Cardiac septum (tissue), 1 donor: ENCODE measurements at regions not wholly inside any gene's neighbourhood (a gene's known extent, or its start where the extent isn't known, plus 50 kb on each side); places are given as distances from the start of the nearest gene placed in this dataset.

Source experiments
- DNase-seq: peaks from one replicate; pipeline ENCODE4 v3.0.0-alpha.2; 2020; ENCODE audit warnings: low spot score
- intact Hi-C: fragments of 100-400 bp; cut with DNase I; formaldehyde crosslinking; loops from one replicate; pipeline ENCODE4 v1.14.0; 2022
- donor health status: DM: no; HTN: no; CAD: no.

DNA sequence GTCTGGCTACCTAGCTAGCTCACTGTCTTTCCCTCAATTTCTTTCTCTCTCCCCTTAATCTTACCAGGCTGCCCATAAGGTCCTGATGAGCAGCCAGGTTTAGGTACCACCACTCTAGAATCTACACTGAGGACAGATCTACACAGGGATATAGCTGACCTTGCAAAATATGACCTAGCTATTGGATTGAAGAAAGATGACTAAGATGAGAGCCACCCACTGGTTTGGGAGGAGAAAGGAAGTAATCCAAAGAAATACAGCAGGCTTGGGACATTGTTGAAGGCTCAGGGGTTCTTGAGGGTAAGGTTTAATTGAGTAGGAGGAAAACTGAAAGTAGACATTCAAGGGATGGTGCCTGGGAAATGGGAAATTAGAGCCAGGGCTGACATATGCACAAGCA is 142.0 kb upstream of the TMC3 start:
- intact Hi-C loops = no loop called here
- no peak for DNase-seq

DNA sequence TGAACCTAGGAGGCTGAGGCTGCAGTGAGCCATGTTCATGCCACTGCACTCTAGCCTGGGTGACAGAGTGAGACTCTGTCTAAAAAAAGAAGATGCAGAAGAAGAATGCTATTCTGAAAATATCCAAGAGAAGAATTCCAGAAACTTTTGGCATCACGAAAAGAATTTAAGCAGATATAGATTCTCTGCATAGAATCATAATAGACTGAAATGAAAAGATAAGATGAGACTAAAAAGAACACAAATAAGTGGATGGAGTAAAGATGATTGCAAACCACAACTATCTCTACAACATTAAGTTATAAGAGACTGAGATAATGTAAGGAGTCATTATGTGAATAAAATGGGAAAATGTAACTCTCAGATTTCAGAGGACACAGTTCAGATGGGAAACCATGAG is 140.7 kb upstream of the TMC3 start:
- intact Hi-C loops = no loop called here

DNA sequence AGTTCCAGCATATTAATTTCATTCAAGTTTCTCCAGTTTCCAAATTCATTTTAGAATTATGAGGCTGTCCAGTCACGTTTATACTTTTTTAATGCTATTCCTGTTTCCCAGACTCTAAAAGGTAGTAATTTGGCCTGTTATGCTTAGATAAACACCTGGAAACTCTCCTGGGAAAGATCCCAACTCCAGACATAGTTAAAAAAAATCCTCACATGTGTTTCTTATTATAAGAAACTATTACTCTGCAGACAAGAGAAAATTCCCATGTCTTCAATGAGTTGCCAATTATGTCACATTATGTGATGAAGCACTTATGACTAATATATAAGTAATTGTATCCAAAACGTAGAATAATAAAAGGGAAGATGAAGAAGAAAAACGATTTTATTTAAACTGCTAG is 137.1 kb upstream of the TMC3 start:
- DNase-seq = no peak
- intact Hi-C loops = no loop called here

More for the DNA sequence above, 140.7 kb upstream of the TMC3 start:
- no peak for DNase-seq

DNA sequence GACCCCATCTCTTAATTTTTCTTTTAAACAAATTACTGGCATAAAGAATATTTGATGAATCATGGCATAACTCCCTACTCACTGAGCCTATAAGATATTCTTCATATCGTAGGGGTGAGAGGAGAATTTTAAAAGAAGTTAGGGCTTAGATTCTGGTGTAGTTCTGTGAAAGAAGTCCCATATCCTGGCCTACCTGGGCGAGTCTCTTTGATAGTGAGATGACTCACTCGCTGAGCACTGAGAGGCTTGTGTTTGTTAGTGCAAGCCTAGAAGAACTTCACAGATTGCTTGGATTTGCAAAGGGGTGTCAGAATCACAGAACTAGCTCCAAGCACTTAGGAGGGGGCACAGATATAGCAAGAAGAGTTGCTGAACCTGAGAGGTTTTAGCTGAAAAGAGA is 133.8 kb upstream of the TMC3 start:
- intact Hi-C loops = no loop called here
- no peak for DNase-seq

DNA sequence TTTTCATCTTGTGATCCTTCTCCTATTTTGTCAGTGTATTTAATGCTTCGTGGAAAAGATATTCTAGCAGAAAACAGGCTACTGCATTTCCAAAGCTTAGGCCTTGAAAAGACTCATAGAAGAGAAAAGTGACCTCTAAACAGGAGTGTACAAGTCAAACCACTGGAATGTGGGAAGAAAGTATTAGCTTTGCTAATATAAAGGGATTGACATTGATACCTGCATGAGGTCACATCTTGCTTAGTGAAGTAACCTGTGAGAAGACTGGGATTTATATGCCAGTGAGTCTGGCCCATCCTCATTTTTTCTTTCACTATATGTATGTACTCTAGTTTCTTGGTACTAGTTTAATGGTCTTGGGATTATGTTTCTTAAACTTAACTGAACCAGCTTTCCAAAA is 132.9 kb upstream of the TMC3 start:
- intact Hi-C loops = no loop called here
- DNase-seq = no peak

DNA sequence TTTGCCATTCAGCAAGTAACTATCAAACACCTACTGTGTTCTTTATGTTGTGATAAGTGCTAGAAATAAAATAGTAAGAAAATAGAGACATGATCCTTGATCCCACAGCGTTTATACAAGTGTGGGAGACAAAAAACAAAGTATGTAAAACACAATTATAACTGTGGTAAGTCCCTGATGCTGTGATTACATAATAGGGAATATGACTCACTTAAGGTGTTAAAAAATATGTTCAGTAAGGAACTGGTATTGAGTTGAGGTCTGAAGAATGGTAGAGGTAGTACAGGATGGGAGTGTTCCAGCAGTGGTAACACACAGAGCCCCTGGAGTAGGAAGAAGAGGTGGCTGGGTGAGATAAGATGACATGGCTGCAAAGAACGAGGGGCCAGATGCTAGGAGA is 132.1 kb upstream of the TMC3 start:
- intact Hi-C loops = no loop called here
- DNase-seq = no peak

DNA sequence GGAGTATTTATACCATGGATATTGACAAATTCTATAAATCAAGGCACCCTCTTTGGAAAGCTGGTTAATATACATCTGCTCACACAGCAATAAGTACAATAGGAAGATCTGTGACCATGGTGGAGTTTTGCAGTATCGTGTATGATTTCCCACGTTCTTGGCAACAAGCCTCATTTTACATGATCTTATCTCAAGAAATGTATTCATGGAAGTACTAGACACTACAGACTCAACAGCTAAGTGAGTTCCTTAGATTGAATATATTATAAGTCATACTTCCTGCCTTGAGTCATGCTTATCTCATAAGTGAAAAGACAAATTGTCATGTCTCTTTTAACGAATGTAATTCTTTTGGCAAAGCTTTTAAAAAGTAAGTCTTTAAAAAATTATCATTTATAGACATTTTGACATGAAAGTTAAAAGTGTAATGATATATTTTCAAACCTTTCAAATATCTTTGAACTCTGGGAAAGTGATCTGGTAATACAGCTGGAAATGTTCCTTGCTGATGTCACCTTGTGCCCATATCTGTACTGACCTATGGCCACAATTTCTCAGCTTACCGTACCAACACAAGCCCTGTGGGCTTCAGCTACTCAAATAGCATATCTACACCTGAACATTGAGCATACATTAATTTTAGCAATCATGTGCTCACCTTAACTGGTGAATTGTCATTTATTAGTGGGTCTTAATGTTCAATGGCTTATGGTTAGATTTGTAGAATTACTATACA is 130.3 kb upstream of the TMC3 start:
- no peak for DNase-seq
- intact Hi-C loops = no loop called here

DNA sequence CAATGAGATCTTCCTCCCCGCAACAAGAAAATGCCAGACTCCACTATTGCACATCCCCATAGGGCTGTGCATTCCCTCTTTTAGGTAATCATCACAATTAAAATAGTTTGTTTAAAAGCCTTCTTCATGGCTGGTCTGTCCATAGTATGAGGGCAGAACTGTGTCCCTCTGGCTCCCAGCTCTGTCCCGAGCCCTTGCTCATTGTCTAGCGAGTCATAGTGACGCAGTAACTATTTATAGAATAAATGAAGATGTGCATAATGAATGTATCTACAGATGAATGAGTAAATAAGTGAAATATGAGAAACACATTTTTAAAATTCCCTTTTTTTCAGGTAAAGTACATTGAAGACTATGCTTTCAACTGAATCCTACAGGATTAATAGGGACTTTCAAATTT is 128.4 kb upstream of the TMC3 start:
- no peak for DNase-seq
- intact Hi-C loops = no loop called here

DNA sequence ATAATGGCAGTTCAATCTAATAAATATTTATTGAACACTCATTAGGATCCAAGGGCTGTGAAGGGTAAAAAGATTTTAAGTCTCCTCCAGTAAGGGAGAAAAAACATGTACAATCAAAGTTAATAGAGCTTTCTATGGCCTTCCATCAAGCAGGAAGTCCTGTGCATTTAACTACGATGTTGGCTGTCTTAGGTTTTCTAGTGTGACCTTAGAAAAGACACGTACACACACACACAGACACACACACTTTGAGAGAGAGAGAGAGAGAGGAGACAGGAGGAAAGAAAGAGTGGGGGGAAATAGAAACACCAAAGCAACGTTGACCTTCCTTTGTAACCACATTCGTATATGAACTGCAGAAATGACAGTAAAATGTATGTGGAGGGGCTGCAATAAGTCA is 126.1 kb upstream of the TMC3 start:
- no peak for DNase-seq
- intact Hi-C loops = no loop called here

DNA sequence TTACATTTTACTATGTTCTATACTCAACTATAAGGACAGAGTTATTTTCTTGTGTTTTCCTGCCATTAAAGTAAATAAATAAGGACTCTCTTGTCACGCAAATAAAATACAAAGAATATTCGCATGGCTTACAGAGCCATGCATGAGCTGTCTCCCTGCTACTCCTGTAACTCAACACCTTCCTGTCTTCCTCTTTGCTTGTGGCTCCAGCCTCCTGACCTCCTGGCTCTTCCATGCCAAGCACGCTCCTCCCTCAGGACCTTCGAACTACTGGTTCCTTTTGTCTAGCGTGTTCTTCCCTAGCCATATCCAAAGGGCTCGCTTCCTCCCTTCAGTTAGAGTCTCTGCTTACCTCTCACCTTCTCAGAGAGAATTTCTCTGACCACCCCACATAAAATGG is 124.3 kb upstream of the TMC3 start:
- no peak for DNase-seq
- intact Hi-C loops = no loop called here

DNA sequence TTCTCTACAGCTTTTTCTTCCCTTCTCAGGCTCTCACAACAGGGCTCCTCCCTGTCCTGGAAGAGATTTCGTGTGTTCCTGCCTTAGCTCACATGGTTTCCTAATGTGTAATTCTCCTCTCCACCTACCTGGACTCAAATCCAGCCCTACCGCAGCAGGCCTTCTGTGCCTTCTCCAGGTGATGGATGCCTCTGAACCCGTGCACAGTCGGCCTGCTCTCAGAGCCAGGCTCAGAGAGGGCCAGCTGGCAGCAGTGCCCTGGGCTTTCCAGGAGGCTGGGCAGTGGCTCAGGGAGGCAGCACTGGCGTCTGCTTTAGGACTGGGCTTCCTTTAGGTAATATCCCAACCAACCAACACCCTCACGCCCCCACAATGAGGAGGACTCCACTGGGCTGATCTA is 123.2 kb upstream of the TMC3 start:
- no peak for DNase-seq
- intact Hi-C loops = no loop called here

DNA sequence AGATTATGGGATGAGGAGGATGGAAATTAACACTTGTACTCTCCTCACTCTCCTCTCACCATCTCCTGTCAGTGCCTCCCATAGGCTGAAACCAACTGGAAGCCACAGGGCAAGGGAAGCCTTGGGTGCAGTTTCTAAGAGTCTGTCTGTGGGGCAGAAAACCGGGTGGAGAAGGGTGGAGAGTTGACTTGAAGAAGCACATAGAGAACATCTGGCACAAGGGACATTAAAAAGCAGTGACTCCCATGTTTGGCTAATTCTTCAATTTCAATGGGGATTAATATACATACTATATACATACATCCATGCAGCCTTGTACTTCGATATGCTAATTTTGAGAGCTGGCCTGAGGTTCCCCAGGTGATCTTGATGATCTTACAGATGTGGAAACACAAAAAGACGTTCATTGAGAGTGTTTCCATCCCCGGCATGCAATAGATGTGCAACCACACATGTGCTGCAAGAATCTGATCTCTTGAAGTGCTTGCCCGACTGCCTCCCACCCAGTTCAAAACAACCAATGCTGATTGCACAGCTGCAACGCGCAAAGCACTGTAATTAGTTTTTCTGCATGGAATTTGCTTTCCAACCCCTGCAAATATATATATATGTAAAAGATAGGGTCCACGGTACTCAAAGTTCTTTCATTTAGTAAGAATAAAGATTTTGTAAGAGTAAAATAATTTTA is 121.9 kb upstream of the TMC3 start:
- intact Hi-C loops = no loop called here

DNA sequence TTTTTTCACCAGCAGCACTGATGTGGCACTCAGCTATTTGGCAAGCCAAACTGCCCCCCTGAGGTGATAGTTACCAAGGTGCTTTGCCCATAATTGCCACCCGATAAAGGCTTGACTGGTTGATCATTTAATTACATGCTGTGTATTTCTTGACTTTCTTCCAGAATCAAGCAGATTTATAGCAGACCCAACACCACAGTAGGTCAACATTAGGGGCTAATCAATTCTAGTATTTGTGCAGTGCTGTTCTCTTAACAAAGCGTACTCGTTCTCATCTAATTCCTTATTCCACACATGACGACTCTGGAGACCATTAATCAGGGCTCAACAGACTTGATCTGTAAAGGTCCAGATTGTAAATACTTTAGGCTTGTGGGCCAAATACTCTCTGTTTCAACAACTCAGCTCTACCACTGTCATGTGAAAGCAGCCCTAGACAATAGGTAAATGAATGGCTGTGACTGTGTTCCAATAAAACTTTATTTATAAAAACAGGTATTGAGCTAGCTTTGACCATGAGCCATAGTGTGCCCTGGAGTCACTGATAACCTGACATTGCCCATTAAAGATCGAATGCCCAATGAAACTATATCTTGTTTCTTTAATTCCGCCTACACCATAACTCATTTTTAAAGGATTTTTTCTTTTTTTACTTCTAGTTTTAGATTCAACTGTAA is 119.1 kb upstream of the TMC3 start:
- intact Hi-C loops = no loop called here
- DNase-seq = no peak

More for the DNA sequence above, 121.9 kb upstream of the TMC3 start:
- no peak for DNase-seq

DNA sequence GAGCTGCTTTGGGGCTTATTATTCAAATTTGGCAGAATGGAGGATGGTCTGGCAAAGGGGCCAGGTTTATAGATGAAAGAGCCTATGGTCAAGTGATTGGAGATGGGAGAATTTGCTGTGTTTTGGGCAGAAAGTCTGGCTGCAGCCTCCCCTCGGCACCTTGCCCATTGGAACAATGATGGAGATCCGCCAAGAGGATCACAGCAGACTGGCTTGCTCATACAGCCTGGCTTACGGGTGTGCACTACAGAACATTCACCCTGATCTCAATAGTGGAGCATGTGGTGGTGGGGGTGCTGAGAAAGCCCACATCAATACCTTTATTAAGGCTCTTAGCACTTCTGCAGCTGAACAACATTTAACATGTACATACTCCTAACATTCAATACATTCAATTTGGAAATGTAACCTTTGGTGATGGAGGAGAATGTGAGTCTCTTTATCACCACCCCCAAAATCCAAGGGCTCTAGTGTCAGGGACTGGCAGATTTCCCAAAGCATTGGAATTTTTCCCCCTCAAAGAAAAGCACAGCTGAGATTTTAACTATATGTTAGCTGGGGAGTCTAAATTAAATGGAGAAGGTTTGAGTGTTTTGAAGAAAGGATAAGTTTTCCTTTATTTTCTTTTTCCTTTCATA is 118.4 kb upstream of the TMC3 start:
- DNase-seq = no peak
- intact Hi-C loops = no loop called here

DNA sequence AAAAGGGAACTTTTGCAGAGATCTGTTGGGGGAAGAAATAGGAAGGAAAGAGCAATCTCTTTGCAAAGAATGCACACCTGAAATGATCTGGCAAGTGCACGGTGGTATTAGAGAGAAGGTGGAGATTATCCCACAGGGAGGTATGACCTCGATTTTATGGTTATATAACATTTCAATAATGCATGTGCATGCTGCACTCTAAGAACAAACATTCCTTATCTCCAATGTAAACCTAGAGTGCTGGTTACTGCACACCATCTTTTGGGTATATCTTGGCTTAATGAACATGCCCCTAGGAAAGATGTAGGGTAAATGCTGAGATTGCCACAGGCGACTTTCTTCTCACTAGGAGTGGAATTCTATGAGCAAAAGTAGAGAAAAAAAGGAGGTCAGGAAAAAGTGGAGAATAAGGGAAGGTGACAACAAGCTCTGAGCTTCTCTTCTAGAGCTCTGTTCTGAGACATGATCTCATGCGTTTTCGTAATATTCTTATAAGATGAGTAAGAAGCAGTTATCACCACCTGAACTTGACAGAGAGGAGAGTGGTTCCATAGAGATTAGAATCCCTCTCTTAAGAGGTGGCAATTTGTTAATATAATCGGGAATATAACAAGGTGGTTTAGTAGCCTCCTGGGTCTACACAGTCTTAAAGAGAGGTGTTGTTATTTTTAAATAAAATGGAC is 117.5 kb upstream of the TMC3 start:
- intact Hi-C loops = no loop called here
- no peak for DNase-seq

DNA sequence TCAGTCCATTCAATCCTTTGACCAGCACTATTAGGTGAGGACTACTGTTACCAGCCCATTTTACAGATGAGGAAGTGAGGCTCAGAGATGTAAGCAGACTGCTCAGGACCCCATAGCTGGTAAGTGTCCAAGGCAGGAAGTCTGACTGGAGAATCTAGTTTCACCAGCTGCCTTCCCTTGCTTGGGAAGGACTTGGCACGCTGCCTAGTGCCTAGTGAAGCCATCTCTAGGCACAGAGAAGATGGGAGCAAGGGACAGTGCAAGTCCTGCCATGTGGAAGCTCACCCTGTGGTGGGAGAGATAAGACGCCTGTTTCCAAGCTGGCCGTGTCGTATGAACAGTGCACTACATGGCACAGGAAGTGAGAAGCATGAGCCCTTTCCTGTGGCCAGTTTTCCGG is 111.8 kb upstream of the TMC3 start:
- no peak for DNase-seq
- intact Hi-C loops = loop anchor here (10.0 kb wide), 1 partner anchor 459 kb away; no protein-coding TSS in a partner anchor

DNA sequence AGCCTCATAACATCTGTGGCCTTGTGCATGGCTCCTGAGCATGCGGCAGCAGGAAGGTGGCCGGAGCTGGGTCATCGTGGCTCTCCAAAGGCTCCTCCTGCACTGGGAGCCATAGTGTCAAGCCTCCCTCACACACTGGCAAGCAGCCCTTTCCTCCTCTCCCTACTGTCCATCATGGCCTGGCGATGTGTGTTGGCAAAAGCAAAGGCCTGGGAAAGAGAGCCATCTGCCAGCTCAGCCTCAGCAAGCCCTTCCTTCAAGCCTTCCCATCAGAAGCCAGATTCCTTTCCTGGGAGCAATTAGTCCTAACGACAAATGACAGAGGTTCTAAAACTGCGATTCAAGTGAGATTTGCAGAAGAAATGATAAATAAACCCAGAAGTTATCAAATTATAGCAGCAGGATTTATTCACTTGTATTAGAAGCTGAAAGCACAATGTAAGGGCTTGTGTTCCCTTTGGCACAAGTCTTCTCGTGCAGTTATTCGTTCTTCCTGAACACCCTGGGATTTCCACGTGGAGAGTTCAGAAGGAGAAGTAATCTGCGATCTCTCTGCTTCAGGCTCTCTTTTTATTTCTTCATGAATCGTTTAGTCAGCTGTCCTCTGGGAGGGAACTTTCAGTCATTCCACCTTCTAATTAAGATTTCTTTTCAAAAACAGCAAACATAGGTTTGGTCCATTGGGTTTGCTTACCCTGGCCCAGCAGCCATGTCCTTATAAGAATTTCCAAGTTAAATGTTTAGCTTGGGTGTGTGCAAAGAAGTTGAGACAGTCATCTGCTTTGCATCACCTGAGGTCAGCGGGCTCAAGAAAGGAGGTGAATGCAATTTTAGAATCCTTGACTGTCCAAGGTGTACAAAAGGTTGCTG is 110.3 kb upstream of the TMC3 start:
- DNase-seq = no peak
- intact Hi-C loops = loop anchor here (5.0 to 10.0 kb wide), 3 partner anchors 460 to 713 kb away; partner anchors contain the start of gene MEX3B

DNA sequence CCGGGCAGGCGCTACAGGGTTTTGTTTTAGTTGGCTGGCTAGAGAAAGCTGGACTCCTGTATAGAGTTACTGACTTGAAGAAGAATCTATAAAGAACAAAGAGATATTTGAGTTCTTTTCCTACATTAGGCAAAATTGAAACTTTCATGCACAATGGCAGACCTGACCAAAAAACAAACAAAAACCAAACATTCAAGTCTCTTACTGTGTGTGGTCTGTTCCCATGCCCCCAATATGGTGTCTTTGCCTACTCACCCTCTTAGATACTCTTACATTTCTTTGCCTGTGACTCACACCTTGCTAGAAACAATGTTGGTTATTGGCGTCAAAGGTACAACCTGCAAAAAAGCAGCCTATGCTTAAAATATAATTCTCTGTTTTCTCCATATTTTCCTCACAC is 109.5 kb upstream of the TMC3 start:
- intact Hi-C loops = loop anchor here (5.0 to 10.0 kb wide), 3 partner anchors 461 to 714 kb away; partner anchors contain the start of gene MEX3B

DNA sequence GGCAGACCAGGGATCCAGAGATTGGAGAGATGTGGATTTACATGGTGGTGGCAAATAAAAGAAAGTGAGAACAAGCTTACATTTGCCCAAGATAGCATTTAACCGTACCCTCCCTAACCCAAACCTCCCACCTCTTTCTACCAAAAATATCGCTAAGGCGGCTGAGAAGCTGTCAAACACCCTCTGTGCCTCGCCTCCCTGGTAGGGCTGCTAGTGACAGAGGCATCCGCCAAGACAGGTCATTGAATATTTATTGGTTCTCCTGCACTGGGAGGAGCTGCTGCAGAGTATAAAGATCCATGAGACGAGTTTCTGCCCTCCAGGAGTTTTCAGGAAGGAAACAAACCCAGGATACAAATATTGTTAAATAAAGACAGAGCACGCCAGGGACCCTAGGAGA is 107.3 kb upstream of the TMC3 start:
- intact Hi-C loops = loop anchor here (5.0 to 10.0 kb wide), 3 partner anchors 463 to 716 kb away; partner anchors contain the start of gene MEX3B
- DNase-seq = no peak

More for the DNA sequence above, 109.5 kb upstream of the TMC3 start:
- no peak for DNase-seq
